HG02852 (cell line): ENCODE measurements at regions not wholly inside any gene's neighbourhood (a gene's known extent, or its start where the extent isn't known, plus 50 kb on each side); places are given as distances from the start of the nearest gene placed in this dataset.

Source experiments
- ATAC-seq: cut with Tn5 transposase; IDR thresholded peaks from one replicate; pipeline ENCODE4 v1.9.1; 2021; ENCODE audit warnings: mild to moderate bottlenecking, moderate library complexity; ENCODE audit not compliant: unreplicated experiment

- ATAC-seq: no peak
These were observed 141.2 kb downstream of the MYCN start for GRCh38 chr2:16081316-16082200.

DNA sequence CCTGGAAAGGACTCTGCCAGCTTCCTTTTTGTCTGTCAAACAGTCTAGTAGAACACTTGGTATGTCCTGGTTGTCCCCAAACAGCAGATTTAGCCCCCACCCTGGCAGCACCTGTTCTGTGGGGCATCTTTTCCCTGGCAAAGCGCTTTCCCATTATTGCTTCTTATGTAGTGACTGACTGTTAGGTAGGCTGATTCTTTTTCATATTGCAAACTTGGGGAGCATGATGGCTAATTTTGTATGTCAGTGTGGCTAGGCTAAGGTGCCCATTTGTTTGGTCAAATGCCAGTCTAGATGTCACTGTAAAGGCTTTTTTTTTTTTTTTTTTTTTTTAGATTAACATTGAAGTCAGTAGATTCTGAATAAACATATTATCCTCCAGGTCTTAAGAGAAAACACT, 140.2 kb downstream of the MYCN start:
- ATAC-seq: no peak

DNA sequence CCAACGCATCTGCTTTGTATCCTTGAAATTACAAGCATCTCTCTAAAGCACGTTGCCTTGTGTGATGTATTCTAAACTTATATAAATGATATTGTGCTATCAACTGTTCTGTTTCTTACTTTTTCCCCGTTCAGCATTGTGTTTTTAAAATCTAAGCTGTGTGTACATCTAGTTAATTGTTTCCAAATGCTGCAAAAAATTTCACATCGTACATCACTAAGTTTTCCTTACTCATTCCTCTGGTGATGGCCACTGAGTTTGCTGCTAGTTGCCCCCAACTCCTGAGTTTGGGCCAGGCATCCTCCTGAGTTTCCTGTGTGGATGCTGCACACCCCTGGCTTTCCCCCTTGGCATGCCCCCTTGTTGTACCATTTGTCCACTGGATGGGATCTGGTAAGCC, 139.7 kb downstream of the MYCN start:
- ATAC-seq: no peak

DNA sequence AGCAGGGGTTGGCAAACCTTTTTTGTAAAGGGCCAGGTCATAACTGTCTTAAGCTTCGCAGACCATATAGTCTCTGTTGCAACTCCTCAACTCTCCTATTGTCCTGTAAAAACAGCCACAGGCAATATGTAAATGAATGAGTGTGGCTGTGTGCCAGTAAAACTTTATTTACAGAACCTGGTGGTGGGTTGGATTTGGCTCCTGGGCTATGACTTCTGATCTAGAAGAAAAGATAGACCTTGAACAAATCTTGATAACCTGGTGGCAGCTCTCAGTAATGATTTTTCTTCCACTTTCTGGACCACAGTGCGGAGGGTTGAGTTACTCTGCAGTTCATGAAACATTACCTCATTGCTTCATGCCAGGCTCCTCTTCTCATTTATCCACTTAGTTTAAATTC, 139.3 kb downstream of the MYCN start:
- ATAC-seq: no peak

- no peak for ATAC-seq
These were observed 137.3 kb downstream of the MYCN start for GRCh38 chr2:16077601-16078000.

GRCh38 chr2:16076911-16077310, 136.6 kb downstream of the MYCN start:
- no peak for ATAC-seq

GRCh38 chr2:16075045-16076012, 135.0 kb downstream of the MYCN start:
- no peak for ATAC-seq

GRCh38 chr2:16073921-16074425, 133.6 kb downstream of the MYCN start:
- ATAC-seq: no peak

GRCh38 chr2:16073471-16073870, 133.1 kb downstream of the MYCN start:
- ATAC-seq: no peak

DNA sequence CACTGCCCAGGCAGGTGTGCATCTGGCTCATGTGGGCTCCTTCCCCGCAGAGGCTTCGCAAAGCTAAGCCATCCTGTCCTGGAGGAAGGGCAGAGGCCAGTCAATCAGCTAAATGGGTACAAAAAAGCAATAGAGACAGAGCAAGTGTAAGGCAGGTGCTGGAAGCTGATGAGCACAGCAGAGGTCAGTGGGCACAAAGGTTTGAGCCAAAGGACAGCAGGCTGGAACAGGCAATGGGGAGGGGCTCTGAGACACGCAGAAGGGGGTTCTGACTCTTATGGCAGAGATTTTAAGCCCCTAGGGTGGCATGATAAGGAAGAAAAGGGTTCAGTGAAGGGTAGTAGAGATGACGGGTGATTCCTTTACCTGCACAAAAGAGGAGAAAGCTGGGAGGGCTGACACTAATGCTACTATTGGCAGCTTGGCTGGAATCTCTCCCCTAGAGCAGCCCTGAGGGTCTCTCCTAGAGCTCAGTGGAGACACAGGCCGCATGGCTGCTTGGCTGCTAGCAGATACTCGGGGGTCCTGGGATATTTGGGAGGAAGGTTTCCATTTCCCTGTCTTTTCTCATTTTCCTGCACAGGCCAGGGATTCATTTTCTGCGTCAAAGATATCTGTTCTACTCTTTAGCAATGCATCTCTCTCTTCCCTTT, 132.4 kb downstream of the MYCN start:
- no peak for ATAC-seq

- no peak for ATAC-seq
These were observed 131.7 kb downstream of the MYCN start for GRCh38 chr2:16071865-16072637.

DNA sequence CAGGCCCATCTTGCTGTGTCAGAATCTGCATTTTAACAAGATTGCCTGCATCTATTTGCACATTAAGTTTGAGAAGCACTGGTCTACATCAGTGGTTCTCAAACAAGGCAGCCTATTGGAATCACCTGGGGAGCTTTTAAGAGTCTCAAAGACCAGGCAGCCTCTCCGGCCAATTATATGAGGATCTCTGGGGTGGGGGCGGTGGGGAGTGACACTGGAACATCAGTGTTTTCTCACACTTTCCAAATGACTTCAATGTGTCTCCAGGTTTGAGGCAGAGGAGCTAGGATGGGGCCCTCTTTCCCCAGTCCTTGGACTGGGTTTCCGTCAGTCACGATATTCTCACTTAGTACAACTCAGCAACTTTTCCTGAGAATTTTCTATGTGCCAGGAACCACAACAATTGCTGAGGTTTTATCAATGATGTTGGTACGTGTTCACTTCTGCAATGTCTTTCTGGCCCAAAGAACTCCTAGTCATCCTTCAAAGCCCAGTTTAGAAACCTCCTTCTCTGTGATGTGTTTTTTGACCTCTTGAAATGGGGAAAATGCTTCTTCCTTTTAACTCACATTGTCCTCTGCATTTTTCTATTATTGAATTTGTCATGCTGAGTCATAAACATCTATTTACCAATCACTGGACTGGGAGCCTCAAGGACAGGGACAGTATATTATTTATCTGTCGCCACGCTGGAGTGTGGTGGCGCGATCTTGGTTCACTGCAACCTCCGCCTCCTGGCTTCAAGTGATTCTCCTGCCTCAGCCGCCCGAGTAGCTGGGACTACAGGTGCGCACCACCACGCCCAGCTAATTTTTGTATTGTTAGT, 130.9 kb downstream of the MYCN start:
- ATAC-seq: no peak

- no peak for ATAC-seq
These were observed 130.3 kb downstream of the MYCN start for GRCh38 chr2:16070648-16070971.

GRCh38 chr2:16069933-16070647, 129.7 kb downstream of the MYCN start:
- no peak for ATAC-seq

DNA sequence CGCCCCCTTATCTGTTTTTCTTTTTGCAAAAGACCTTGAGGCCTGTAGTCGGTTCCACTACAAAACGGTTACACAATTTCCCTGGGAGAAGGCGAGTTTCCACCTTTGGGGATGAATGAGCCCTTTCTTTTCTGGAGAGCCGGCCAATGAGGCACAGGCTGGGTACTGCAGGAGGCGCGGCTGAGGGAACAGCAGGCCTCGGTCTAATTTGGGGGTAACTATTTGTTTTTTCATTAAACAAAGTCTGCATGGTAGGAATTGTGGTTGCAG, 129.2 kb downstream of the MYCN start:
- no peak for ATAC-seq

GRCh38 chr2:16068552-16068940, 128.2 kb downstream of the MYCN start:
- no peak for ATAC-seq

DNA sequence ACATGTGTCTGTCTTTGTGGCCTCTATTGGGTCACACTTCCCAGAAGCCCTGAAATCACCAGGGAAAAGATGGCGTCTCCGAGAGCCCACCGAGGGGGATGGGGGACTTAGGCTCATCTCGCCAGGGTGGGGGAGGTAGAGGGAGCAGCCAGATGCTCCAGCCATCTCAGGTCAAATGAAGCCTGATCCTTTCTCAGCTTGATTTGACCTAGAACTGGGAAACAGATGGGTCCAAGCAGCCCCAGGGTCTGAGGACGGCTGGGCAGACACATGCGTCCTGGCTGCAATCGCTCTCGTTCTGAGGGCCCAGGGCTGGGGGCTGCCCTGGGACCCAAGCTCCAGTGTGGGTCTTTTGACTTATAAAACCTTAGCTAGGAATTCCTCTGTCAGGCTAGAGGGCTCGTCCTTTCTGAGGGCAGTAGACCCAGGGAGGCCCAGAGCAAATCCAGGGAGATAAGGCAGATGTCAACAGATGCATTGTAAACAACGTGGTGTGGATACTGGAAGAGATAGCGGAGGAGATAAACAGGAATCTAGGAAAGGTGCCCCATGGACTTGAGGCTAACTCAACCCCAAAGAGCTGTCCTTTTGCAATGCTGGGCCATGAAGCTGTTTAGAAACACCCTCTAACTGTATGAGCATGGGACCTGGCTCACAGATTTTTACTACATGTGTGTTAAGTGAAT, 127.7 kb downstream of the MYCN start:
- ATAC-seq: no peak

DNA sequence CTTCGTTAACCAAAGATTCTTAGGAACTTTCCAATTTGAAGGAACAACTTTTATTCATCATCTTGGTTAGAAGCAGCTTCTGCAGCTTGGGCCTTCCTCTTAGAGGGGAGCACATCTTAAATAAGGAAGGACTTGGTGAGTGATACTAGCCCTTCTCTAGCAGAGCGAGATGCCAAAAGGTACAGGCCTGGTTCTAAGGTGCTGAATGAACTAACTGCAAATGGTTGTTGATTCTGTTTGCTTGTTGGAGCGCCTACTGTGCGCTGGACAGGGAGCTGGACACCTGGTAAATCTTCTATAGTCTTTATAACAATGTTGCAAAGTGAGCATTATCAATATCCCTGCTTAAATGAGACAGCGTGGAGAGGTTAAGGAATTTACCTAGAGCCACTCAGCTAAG, 127.1 kb downstream of the MYCN start:
- no peak for ATAC-seq

DNA sequence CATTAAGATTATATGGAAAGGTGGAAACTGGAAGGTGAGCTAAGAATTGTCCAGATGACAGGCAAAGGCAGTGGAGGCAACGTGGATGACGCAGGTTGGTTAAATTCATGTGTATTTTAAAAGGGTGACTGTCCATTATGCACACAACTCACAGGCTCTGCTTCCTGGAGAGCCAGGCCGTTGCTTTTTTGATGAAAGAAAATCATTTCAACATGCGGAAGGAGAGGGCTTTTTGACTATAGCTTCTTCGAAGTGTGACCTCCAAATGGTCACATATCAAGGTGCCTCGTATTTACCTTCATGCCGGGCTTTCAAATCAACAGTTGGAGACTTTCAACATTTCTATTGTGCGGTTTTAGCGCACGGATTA, 126.7 kb downstream of the MYCN start:
- no peak for ATAC-seq
